CD14-positive monocyte (primary cell): ENCODE measurements at regions not wholly inside any gene's neighbourhood (a gene's known extent, or its start where the extent isn't known, plus 50 kb on each side); places are given as distances from the start of the nearest gene placed in this dataset.

Source experiments
- DNase-seq, 3 donors: peaks; one replicate each; pipeline ENCODE4 v3.0.0-alpha.2; 2011 to 2022
- H2AFZ ChIP-seq: 2 replicates; pipeline ENCODE4 v1.6.0; 2012; ENCODE audit warnings: mild to moderate bottlenecking, low read depth, low read length, inconsistent platforms; ENCODE audit not compliant: insufficient read depth, poor library complexity, severe bottlenecking
- H3K27ac ChIP-seq, 2 donors: 1 replicate in 1 of 2; 2 replicates in 1 of 2; pipeline ENCODE4 v1.5.1; 2012 to 2013; ENCODE audit warnings: low read length in 2 of 2, control low read depth in 1 of 2, inconsistent platforms in 1 of 2, low read depth in 1 of 2, mild to moderate bottlenecking in 1 of 2
- H3K27me3 ChIP-seq, 2 donors: one replicate each; pipeline versions ENCODE4 v1.6.0 to v1.6.1; 2011 to 2013; ENCODE audit warnings: low read length in 2 of 2; ENCODE audit not compliant: control insufficient read depth in 2 of 2, insufficient read depth in 2 of 2
- H3K36me3 ChIP-seq, 2 donors: replicated peaks in 1 of 2; 1 replicate in 1 of 2; 2 replicates in 1 of 2; pipeline versions ENCODE4 v1.5.1 to v1.6.1; 2012 to 2013; ENCODE audit warnings: low read length in 2 of 2, control low read depth in 1 of 2, inconsistent platforms in 1 of 2, mild to moderate bottlenecking in 1 of 2; ENCODE audit not compliant: insufficient read depth in 2 of 2, control insufficient read depth in 1 of 2
- H3K4me1 ChIP-seq, 2 donors: 1 replicate in 1 of 2; 2 replicates in 1 of 2; pipeline versions ENCODE4 v1.5.1 to v1.6.1; 2012 to 2013; ENCODE audit warnings: low read length in 2 of 2, control low read depth in 1 of 2, inconsistent platforms in 1 of 2, mild to moderate bottlenecking in 1 of 2, moderate library complexity in 1 of 2; ENCODE audit not compliant: insufficient read depth in 2 of 2, control insufficient read depth in 1 of 2
- H3K4me2 ChIP-seq: replicated peaks from 2 replicates; pipeline ENCODE3; 2012; ENCODE audit warnings: low read length, moderate library complexity, mild to moderate bottlenecking; ENCODE audit not compliant: poor library complexity, severe bottlenecking; ENCODE audit errors: extremely low read depth
- H3K4me3 ChIP-seq, 3 experiments: fragments of 200-600 bp in 1 of 3; sonication (generic) in 1 of 3; replicated peaks in 1 of 3; 1 replicate in 2 of 3; 2 replicates in 1 of 3; pipeline ENCODE4 v1.5.1; 2011 to 2013; ENCODE audit warnings: low read length in 3 of 3, mild to moderate bottlenecking in 3 of 3, control low read depth in 2 of 3, low read depth in 2 of 3, inconsistent platforms in 1 of 3, moderate library complexity in 1 of 3
- H3K79me2 ChIP-seq: 2 replicates; pipeline ENCODE4 v1.6.0; 2012; ENCODE audit warnings: mild to moderate bottlenecking, control low read depth, inconsistent platforms, low read length, moderate library complexity; ENCODE audit not compliant: insufficient read depth
- H3K9ac ChIP-seq: 2 replicates; pipeline ENCODE4 v1.6.0; 2017; ENCODE audit warnings: low read length, mild to moderate bottlenecking; ENCODE audit not compliant: insufficient read depth, poor library complexity, severe bottlenecking
- H3K9me3 ChIP-seq, 2 donors: replicated peaks in 1 of 2; 1 replicate in 1 of 2; 2 replicates in 1 of 2; pipeline versions ENCODE4 v1.5.1 to v1.6.1; 2012 to 2013; ENCODE audit warnings: low read length in 2 of 2, control low read depth in 1 of 2; ENCODE audit not compliant: control insufficient read depth in 1 of 2, insufficient read depth in 1 of 2
- H4K20me1 ChIP-seq: 2 replicates; pipeline ENCODE4 v1.6.0; 2012; ENCODE audit warnings: mild to moderate bottlenecking, low read length, control low read depth, moderate library complexity; ENCODE audit not compliant: insufficient read depth
- H3K27ac Mint-ChIP-seq, 7 donors: one replicate each; pipeline ENCODE4 v1.8.0; 2020; ENCODE audit warnings: mild to moderate bottlenecking in 7 of 7, mixed read lengths in 7 of 7, moderate library complexity in 6 of 7, inconsistent platforms in 2 of 7
- H3K27me3 Mint-ChIP-seq, 3 donors: one replicate each; pipeline ENCODE4 v1.8.0; 2021 to 2022; ENCODE audit warnings: low read depth in 3 of 3, mild to moderate bottlenecking in 3 of 3, mixed read lengths in 3 of 3, moderate library complexity in 3 of 3, inconsistent platforms in 1 of 3
- H3K36me3 Mint-ChIP-seq, 2 donors: one replicate each; pipeline ENCODE4 v1.8.0; 2020; ENCODE audit warnings: mixed read lengths in 2 of 2, inconsistent platforms in 1 of 2, mild to moderate bottlenecking in 1 of 2
- H3K4me1 Mint-ChIP-seq: one replicate; pipeline ENCODE4 v1.8.0; 2020; ENCODE audit warnings: mild to moderate bottlenecking, mixed read lengths
- H3K4me3 Mint-ChIP-seq, 2 donors: one replicate each; pipeline ENCODE4 v1.8.0; 2020; ENCODE audit warnings: mild to moderate bottlenecking in 2 of 2, mixed read lengths in 2 of 2, moderate library complexity in 1 of 2
- H3K9me3 Mint-ChIP-seq, 7 donors: one replicate each; pipeline ENCODE4 v1.8.0; 2020 to 2022; ENCODE audit warnings: mixed read lengths in 7 of 7, mild to moderate bottlenecking in 6 of 7, moderate library complexity in 6 of 7, inconsistent platforms in 2 of 7
- CTCF ChIP-seq: fragments of 200-600 bp; IDR thresholded peaks from one replicate; pipeline ENCODE4 v1.8.0; 2022; ENCODE audit warnings: antibody characterized with exemption, mild to moderate bottlenecking
- WGBS: methylation state at CpG from one replicate; pipeline ENCODE4 v1.1.5; 2013; ENCODE audit warnings: missing lambda C conversion rate; ENCODE audit not compliant: insufficient coverage; 5-methylcytosine and 5-hydroxymethylcytosine counted together
- intact Hi-C, 2 donors: fragments of 100-400 bp; cut with micrococcal nuclease; formaldehyde crosslinking; loops; one replicate each; pipeline versions ENCODE4 v1.15.0 to v1.15.1; 2023

DNA sequence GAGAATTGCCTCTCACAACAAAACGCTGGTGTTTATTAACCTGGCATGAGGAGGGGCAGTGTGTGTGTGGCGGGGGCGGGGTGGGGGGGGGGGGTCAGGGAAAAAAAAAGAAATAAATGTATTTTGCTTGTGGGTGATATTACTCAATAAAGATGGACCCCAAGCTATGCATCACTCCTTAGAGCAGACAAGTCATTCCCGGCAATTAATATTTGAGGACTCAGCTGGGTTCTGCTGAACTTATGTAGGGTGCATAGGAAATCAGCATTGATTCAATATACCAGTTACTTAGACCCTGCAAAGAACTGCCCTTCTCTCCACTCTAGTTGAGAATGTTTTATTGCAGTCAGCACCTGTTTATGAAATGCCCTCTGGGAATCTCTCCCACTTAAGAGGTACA, 206.2 kb upstream of the MAF start:
- no CpG with 5 or more reads among the region's 4 CpGs for WGBS
- H2AFZ ChIP-seq = no peak overlapping the region
- no peak overlapping the region for H3K4me3 ChIP-seq
- H3K9ac ChIP-seq = no peak overlapping the region
- no peaks in the 10 kb centered on the region for H3K4me1 ChIP-seq
- Mint-ChIP-seq H3K4me3 (no peak overlapping the region), H3K9me3 (peaks cover 0 to 11% (median 5%) of the 10 kb centered on the region in 7 donors), H3K27ac (no peak overlapping the region), H3K4me1 (no peaks in the 10 kb centered on the region), H3K36me3 (no peaks in the 10 kb centered on the region), H3K27me3 (no peaks in the 10 kb centered on the region)
- no peak overlapping the region for H3K4me2 ChIP-seq
- peaks cover 5 to 10% of the 10 kb centered on the region in 2 donors for H3K9me3 ChIP-seq
- intact Hi-C loops = no loop called here
- no peaks in the 10 kb centered on the region for H3K36me3 ChIP-seq
- no peak for DNase-seq
- no peak overlapping the region for H3K27ac ChIP-seq
- no peaks in the 10 kb centered on the region for H3K27me3 ChIP-seq
- no peak for TF ChIP-seq CTCF
- H4K20me1 ChIP-seq = no peaks in the 10 kb centered on the region
- H3K79me2 ChIP-seq = no peaks in the 10 kb centered on the region

GRCh38 chr16:79805621-79806020, 205.1 kb upstream of the MAF start:
- no peaks in the 10 kb centered on the region for H3K36me3 ChIP-seq
- DNase-seq = no peak
- no peaks in the 10 kb centered on the region for H3K4me1 ChIP-seq
- no peaks in the 10 kb centered on the region for H3K4me1 Mint-ChIP-seq
- no peak overlapping the region for H3K4me3 Mint-ChIP-seq
- H3K27me3 Mint-ChIP-seq = no peaks in the 10 kb centered on the region
- H3K27ac Mint-ChIP-seq = no peak overlapping the region
- H4K20me1 ChIP-seq = no peaks in the 10 kb centered on the region
- no peak overlapping the region for H3K27ac ChIP-seq
- H3K9ac ChIP-seq = no peak overlapping the region
- peaks cover 0 to 11% (median 5%) of the 10 kb centered on the region in 7 donors for H3K9me3 Mint-ChIP-seq
- intact Hi-C loops = no loop called here
- no peaks in the 10 kb centered on the region for H3K79me2 ChIP-seq
- H3K9me3 ChIP-seq = peaks cover 5 to 10% of the 10 kb centered on the region in 2 donors
- H3K4me2 ChIP-seq = no peak overlapping the region
- no peaks in the 10 kb centered on the region for H3K27me3 ChIP-seq
- no CpG with 5 or more reads among the region's 2 CpGs for WGBS
- H3K4me3 ChIP-seq = no peak overlapping the region
- H2AFZ ChIP-seq = no peak overlapping the region
- no peak for TF ChIP-seq CTCF
- no peaks in the 10 kb centered on the region for H3K36me3 Mint-ChIP-seq
